Amniotic stem cell (primary cell): ENCODE measurements at regions not wholly inside any gene's neighbourhood (a gene's known extent, or its start where the extent isn't known, plus 50 kb on each side); places are given as distances from the start of the nearest gene placed in this dataset.
"Not testable (repeated sequence)": the region's sequence is repeated elsewhere in the genome, so short reads cannot be mapped to it uniquely, and the experiment has no call there.

ENCODE experiments used
- DNase-seq: peaks from one replicate; lab custom pipeline; 2025; lab: John Stamatoyannopoulos, UW

- no peak for DNase-seq
Measured at GRCh38 chr11:15845261-15845660, 511.1 kb downstream of the SOX6 start.

GRCh38 chr11:15848631-15849168 lies 507.6 kb downstream of the SOX6 start:
- no peak for DNase-seq

DNA sequence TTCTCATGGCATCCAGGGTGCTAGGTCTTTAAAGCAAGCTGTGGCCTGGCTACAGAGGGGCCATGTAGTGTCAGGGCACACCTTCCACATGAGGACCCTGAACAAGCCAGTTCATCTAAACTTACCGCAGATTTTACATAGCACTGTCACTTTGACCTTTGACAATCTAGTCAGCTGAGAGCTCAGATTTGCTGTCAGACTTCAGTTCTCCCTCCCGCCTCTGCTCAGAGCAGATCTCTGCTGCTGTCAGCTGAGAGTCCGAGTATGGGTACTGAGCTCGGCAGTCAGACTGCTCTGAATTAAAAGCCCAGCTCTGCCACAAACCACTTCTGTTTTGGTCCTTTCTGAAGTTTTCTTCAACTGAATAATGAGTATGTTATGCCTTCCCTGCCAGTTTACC lies 507.1 kb downstream of the SOX6 start:
- DNase-seq, result no peak

DNA sequence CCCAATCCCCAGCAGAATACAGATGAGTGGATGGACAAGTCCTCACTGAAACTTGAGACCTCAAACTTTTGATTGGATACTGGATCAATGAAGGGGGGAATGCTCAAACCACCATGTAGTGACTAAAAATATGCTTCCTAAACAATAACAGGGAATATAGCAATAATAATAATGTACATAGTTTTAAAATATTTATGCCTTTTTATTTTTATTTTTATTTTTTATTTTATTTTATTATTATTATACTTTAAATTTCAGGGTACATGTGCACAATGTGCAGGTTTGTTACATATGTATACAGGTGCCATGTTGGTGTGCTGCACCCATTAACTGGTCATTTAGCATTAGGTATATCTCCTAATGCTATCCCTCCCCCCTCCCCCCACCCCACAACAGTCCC lies 506.0 kb downstream of the SOX6 start:
- DNase-seq, result not testable (repeated sequence)

GRCh38 chr11:15851051-15851498 lies 505.3 kb downstream of the SOX6 start:
- no peak for DNase-seq

DNA sequence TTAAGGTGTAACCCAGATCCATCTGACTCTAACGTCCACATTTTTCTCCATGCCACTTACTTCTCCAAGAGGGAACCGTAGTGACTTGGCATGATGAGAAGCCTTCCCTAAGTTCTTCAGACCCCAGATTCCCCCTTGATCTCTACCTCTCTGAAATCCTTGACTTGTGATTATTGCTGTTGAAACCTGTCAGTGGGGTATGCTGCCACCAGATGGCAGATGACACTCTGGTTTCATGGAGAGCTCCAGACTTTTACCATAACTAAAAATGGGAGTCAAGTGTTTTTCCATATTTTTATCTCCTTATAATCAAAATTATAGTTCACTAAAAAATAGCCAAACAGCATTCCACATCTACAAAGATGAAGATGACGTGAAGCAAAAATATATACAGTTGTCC lies 504.2 kb downstream of the SOX6 start:
- no peak for DNase-seq

- DNase-seq, result no peak
Measured at GRCh38 chr11:15854245-15854644, 502.1 kb downstream of the SOX6 start.

DNA sequence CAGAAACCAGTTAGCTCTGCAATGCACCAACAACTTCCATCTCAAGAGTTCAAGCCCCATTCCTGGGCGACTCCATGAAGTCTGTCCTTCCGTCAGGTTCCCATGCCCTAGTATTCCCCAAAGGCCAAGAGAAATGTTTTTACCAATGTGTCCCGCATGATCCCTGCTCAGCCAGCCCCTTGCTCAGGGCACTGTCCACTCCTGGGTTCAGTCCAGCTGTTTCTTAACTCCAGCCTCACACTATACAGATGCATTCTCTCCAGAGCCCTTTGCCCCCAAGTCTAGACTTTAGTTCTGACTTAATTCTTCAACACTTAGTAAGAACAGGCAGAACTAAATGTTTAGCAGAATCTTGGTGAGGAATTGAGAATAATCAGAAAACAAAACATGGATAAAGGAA lies 497.5 kb downstream of the SOX6 start:
- DNase-seq, result no peak

- DNase-seq, result no peak
Measured at GRCh38 chr11:15859411-15859810, 496.9 kb downstream of the SOX6 start.

DNA sequence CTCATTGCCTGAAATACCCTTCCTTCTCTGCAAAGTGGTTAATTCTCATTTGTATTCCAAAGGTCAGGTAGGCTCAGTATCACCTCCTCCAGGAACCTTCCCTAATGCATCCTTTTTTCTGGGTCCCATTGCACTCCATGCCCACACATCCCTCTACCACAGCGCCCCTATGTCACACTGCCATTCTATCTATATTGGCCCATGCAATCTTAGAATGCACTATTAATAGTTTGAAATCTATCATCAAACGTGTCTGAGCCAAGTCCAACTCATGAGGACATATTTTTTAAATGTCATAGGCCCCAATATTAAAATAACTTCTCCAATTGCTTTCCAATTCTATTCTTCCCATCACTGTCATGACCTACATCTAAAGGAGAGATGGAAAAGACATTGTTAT lies 495.1 kb downstream of the SOX6 start:
- no peak for DNase-seq

- no peak for DNase-seq
Measured at GRCh38 chr11:15863411-15863810, 492.9 kb downstream of the SOX6 start.

DNA sequence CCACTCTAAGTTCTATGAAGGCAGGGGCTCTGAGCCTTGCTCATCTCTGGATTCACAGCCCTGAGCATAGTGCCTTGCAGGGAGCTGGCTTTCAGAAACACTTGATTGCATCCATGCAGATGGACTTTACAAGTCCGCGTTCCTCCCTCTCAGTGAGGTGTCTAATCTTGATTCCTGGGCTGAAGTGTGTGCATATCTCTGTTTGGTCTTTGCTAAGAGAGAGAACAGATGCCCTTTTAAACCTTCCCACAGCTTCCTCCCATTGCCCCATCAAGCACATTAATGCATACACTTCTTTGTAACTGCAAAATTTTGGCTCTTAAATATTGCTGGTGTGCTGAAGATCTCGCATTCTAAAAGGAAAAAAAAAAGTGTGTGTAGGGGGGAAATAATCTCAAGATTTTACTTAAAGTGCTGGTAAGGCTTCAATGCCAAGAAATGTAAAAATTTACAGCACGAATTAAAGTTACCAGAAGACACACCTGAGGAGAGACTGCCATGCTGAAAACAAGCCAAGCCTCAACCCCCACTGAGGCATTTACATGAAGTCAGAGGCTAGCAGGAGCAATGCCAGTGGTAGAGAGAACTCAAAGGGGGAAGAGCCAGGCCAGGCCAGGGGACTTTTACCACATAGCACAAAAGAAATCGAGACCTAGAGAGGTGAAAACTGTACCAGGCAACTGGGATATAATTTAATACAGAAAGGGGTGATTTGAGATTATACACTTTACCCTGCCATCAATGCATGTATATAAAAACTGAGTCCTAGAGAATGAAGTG lies 492.1 kb downstream of the SOX6 start:
- DNase-seq, result no peak

- no peak for DNase-seq
Measured at GRCh38 chr11:15865212-15865987, 490.9 kb downstream of the SOX6 start.

- DNase-seq, result no peak
Measured at GRCh38 chr11:15867871-15868270, 488.5 kb downstream of the SOX6 start.

DNA sequence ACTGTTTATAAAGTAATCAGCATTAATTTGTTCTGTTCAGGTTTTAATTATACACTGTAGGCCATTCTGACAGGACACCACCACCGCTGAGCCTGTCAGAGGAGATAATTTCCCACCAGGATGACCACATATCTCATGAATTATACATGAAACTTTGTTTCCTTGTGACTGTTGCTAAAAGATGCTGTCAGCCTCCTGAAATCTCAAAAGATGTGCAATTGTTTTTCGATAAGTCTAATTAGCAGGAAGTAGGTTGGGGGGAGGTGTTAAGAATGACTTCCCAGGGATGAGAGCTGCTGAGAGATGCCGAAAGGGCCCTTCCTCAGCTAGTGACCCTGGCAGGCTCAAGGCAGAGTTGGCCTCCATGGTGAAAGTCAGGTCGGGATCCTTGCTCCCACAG lies 485.4 kb downstream of the SOX6 start:
- DNase-seq, result no peak

- no peak for DNase-seq
Measured at GRCh38 chr11:15871904-15872626, 484.3 kb downstream of the SOX6 start.

DNA sequence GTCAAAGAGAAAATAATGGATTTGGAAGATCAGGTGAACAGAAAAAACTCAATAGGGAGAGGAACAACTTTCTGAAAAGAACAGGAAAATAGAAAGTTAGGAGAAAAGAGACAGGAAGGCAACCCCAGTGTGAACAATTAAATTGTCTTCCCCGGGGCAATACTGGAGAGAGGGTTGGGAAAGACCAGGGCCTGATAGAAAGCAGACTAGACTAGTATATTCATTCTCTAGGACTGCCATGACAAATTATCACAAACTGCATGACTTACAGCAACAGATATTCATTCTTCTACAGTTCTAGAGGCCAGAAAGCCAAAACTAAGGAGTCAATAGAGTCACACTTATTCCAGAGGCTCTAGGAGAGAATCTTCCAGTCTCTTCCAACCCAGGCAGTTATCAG lies 482.8 kb downstream of the SOX6 start:
- no peak for DNase-seq

GRCh38 chr11:15874704-15875103 lies 481.6 kb downstream of the SOX6 start:
- no peak for DNase-seq

DNA sequence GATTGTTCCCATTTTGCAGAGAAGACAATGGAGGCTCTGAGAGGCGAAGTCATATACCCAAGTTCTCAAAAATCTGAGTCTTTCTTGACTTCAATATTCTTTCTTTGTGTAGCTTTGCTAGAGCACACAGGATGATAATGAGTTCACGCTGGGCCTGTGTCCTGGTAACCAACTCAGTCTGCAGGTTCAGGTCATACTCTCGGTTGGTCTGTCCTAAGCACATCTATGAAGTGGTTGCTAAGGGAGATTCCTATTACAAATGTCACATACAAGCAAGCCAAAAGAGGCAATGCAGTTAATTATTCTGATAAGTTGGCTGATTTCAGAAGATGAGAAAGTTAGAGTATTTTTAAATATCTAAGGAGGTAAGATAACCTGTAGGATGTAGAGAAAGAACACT lies 481.0 kb downstream of the SOX6 start:
- no peak for DNase-seq

DNA sequence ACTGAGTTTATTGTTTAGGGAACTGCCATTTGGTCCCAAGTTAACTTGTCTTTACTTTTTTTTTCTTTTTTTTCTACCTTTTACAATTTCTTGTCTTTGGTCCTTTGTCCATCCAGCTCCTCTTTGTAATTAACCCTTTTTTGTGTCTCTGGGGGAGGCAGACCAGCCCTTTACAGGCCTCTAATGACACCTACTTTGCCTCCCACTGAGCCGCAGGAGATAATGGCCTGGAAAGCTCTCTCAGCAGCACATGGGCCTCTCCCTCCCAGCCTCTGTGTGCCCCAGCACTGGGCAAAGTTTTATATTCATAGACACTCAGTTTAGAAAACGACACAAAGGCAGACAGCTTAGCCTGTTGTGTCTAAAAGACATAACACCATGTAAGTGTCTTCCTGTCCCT lies 480.4 kb downstream of the SOX6 start:
- no peak for DNase-seq

GRCh38 chr11:15878756-15879155 lies 477.6 kb downstream of the SOX6 start:
- no peak for DNase-seq

- no peak for DNase-seq
Measured at GRCh38 chr11:15880291-15880690, 476.1 kb downstream of the SOX6 start.
